HG02798 (cell line): ENCODE measurements at regions not wholly inside any gene's neighbourhood (a gene's known extent, or its start where the extent isn't known, plus 50 kb on each side); places are given as distances from the start of the nearest gene placed in this dataset.
A peak's percentile ranks its signal among the peaks of the same experiment; 100 is the strongest.
"Not testable (repeated sequence)": the region's sequence is repeated elsewhere in the genome, so short reads cannot be mapped to it uniquely, and the experiment has no call there.

Source experiments
- ATAC-seq: cut with Tn5 transposase; IDR thresholded peaks from one replicate; pipeline ENCODE4 v1.9.1; 2021; ENCODE audit warnings: mild to moderate bottlenecking; ENCODE audit not compliant: unreplicated experiment, poor library complexity

GRCh38 chr16:66036793-66037715 is 329.4 kb upstream of the CDH5 start:
- no peak for ATAC-seq

GRCh38 chr16:66036184-66036583 is 330.3 kb upstream of the CDH5 start:
- ATAC-seq = no peak

GRCh38 chr16:66035096-66035495 is 331.4 kb upstream of the CDH5 start:
- no peak for ATAC-seq

- ATAC-seq = no peak
Measured at GRCh38 chr16:66032841-66033240, 333.6 kb upstream of the CDH5 start.

- ATAC-seq = no peak
Measured at GRCh38 chr16:66030036-66030435, 336.5 kb upstream of the CDH5 start.

GRCh38 chr16:66028510-66029216 is 337.8 kb upstream of the CDH5 start:
- ATAC-seq = no peak

- ATAC-seq = no peak
Measured at GRCh38 chr16:66026787-66027330, 339.6 kb upstream of the CDH5 start.

- ATAC-seq = no peak
Measured at GRCh38 chr16:66026211-66026610, 340.3 kb upstream of the CDH5 start.

GRCh38 chr16:66025751-66026150 is 340.7 kb upstream of the CDH5 start:
- ATAC-seq = no peak

GRCh38 chr16:66024567-66024966 is 341.9 kb upstream of the CDH5 start:
- not testable (repeated sequence) for ATAC-seq

GRCh38 chr16:66023481-66023880 is 343.0 kb upstream of the CDH5 start:
- no peak for ATAC-seq

GRCh38 chr16:66020642-66021041 is 345.8 kb upstream of the CDH5 start:
- ATAC-seq = peak; percentile 85

- ATAC-seq = no peak
Measured at GRCh38 chr16:66020046-66020445, 346.4 kb upstream of the CDH5 start.

- not testable (repeated sequence) for ATAC-seq
Measured at GRCh38 chr16:66019502-66019901, 347.0 kb upstream of the CDH5 start.

GRCh38 chr16:66014221-66014620 is 352.3 kb upstream of the CDH5 start:
- no peak for ATAC-seq

GRCh38 chr16:66013486-66013885 is 353.0 kb upstream of the CDH5 start:
- no peak for ATAC-seq

GRCh38 chr16:66008136-66008535 is 358.4 kb upstream of the CDH5 start:
- ATAC-seq = no peak

GRCh38 chr16:66007717-66008116 is 358.8 kb upstream of the CDH5 start:
- no peak for ATAC-seq

GRCh38 chr16:66006485-66006884 is 360.0 kb upstream of the CDH5 start:
- no peak for ATAC-seq

GRCh38 chr16:66004699-66005098 is 361.8 kb upstream of the CDH5 start:
- no peak for ATAC-seq

- no peak for ATAC-seq
Measured at GRCh38 chr16:66003201-66003600, 363.3 kb upstream of the CDH5 start.
